ENCODE measurements at regions not wholly inside any gene's neighbourhood (a gene's known extent, or its start where the extent isn't known, plus 50 kb on each side); places are given as distances from the start of the nearest gene placed in this dataset.
A peak's percentile ranks its signal among the peaks of the same experiment; 100 is the strongest.

DNA sequence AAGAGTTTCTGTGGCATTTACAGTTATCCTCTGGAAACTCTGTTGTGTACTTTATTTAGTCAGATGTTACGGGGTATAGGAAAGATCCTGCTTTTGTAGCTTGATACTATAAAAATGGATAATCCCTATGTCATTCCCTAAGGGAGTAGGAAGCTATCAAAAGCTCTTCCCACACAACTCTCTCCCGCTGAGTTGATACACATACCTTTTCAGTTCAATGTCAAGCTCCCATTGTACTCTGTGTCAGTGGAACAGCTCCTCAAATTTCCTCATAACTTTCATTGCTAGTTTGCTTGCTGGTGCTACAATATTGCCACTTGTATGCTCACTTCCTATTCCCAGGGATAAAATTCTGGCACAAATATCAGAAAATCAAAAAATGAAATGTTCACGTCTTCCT is 893.3 kb upstream of the GBE1 start:
- WGBS (ENCODE audit: insufficient coverage, low coverage, missing lambda C conversion rate): 0% methylated on average over 2 of the region's 3 CpGs
- no peak for TF ChIP-seq ZNF347 (CRISPR knock-in tag; IDR thresholded peaks at IDR 0.05; ENCODE audit: low read depth)
- no peak for TF ChIP-seq MEIS2 (IDR thresholded peaks at IDR 0.05; ENCODE audit: partially characterized antibody)
- no peak for TF ChIP-seq HDAC6 (IDR thresholded peaks at IDR 0.05; ENCODE audit: low read depth, low read length)
- no peak for TF ChIP-seq HNRNPLL (IDR thresholded peaks at IDR 0.05; ENCODE audit: low read depth, low read length, poor library complexity, severe bottlenecking)
- TF ChIP-seq ASH1L (IDR thresholded peaks at IDR 0.05; ENCODE audit: borderline replicate concordance, low read depth, partially characterized antibody): no peak
- no peak for TF ChIP-seq STAT5B (CRISPR knock-in tag; IDR thresholded peaks at IDR 0.05)
- no peak for TF ChIP-seq ETV5 (CRISPR knock-in tag; IDR thresholded peaks at IDR 0.05; ENCODE audit: low read depth)
- Histone ChIP-seq H3K79me2 (ENCODE audit: control insufficient read depth, insufficient read depth, low read length) (no peaks in the 10 kb centered on the region), H3K27me3 (ENCODE audit: control insufficient read depth in 2 of 2, insufficient read depth in 2 of 2, low read length in 2 of 2) (no peaks in the 10 kb centered on the region), H3K4me1 (replicated peaks in 1 of 2; ENCODE audit: control insufficient read depth in 2 of 2, insufficient read depth in 2 of 2, low read length in 2 of 2) (no peaks in the 10 kb centered on the region), H3K4me2 (ENCODE audit: insufficient read depth, low read length) (no peak overlapping the region), H2AFZ (ENCODE audit: low read depth, low read length) (no peak overlapping the region), H3K36me3 (ENCODE audit: control insufficient read depth, insufficient read depth, low read length) (no peaks in the 10 kb centered on the region), H3K9me3 (replicated peaks; ENCODE audit: control insufficient read depth, insufficient read depth, low read depth, low read length) (no peaks in the 10 kb centered on the region), H3K9me1 (ENCODE audit: control insufficient read depth, insufficient read depth, low read length) (no peaks in the 10 kb centered on the region), H3K4me3 (no peak overlapping the region), H3K27ac (ENCODE audit: extremely low read depth, low read depth, low read length) (no peak overlapping the region), H4K20me1 (replicated peaks; ENCODE audit: control insufficient read depth, insufficient read depth, low read length) (no peaks in the 10 kb centered on the region), H3K9ac (ENCODE audit: insufficient read depth in 1 of 2, low read depth in 2 of 2, low read length in 2 of 2) (no peak overlapping the region)
- POLR2A ChIA-PET: no interaction called here
- intact Hi-C loops (cut with micrococcal nuclease): no loop called here
- BruUV-seq (replicated peaks): no TSS peak
- DNase-seq (ENCODE audit: extremely low read depth in 1 of 4, low spot score in 3 of 4) (no peak), ATAC-seq (no peak), FAIRE-seq (no peak)
- CTCF ChIA-PET (ENCODE audit: low intra/inter-chr PET ratio): no interaction called here
- in situ Hi-C loops (cut with MboI): no loop called here

GRCh38 chr3:82643948-82644347 is 882.5 kb upstream of the GBE1 start:
- Histone ChIP-seq H3K27ac (ENCODE audit: extremely low read depth, low read depth, low read length) (no peak overlapping the region), H3K9ac (ENCODE audit: insufficient read depth in 1 of 2, low read depth in 2 of 2, low read length in 2 of 2) (no peak overlapping the region), H2AFZ (ENCODE audit: low read depth, low read length) (no peak overlapping the region), H3K9me1 (ENCODE audit: control insufficient read depth, insufficient read depth, low read length) (no peaks in the 10 kb centered on the region), H3K4me3 (no peak overlapping the region), H3K4me2 (ENCODE audit: insufficient read depth, low read length) (no peak overlapping the region), H3K36me3 (ENCODE audit: control insufficient read depth, insufficient read depth, low read length) (no peaks in the 10 kb centered on the region), H3K79me2 (ENCODE audit: control insufficient read depth, insufficient read depth, low read length) (no peaks in the 10 kb centered on the region), H3K4me1 (replicated peaks in 1 of 2; ENCODE audit: control insufficient read depth in 2 of 2, insufficient read depth in 2 of 2, low read length in 2 of 2) (no peaks in the 10 kb centered on the region), H3K9me3 (replicated peaks; ENCODE audit: control insufficient read depth, insufficient read depth, low read depth, low read length) (no peaks in the 10 kb centered on the region), H3K27me3 (ENCODE audit: control insufficient read depth in 2 of 2, insufficient read depth in 2 of 2, low read length in 2 of 2) (no peaks in the 10 kb centered on the region), H4K20me1 (replicated peaks; ENCODE audit: control insufficient read depth, insufficient read depth, low read length) (no peaks in the 10 kb centered on the region)
- no peak for FAIRE-seq
- in situ Hi-C loops (cut with MboI) (no loop called here), intact Hi-C loops (cut with micrococcal nuclease) (no loop called here)
- ChIA-PET POLR2A (no interaction called here), CTCF (ENCODE audit: low intra/inter-chr PET ratio) (no interaction called here)
- ATAC-seq: no peak
- no TSS peak for BruUV-seq (replicated peaks)
- peak in 1 of 4 experiments; percentile 0 for DNase-seq (ENCODE audit: extremely low read depth in 1 of 4, low spot score in 3 of 4)
- TF ChIP-seq ZNF644 (tag; IDR thresholded peaks at IDR 0.05; ENCODE audit: low read depth) (no peak), BMI1 (IDR thresholded peaks at IDR 0.05; ENCODE audit: low read length) (no peak), HDGF (IDR thresholded peaks at IDR 0.05) (no peak), RAD21 (CRISPR knock-in tag; conservative IDR thresholded peaks at IDR 0.05 in 1 of 2, IDR thresholded peaks at IDR 0.05 in 1 of 2) (peak in 1 of 2 experiments; percentile 4; a peak in 1 of 4 replicates), NUFIP1 (IDR thresholded peaks at IDR 0.05; ENCODE audit: partially characterized antibody) (no peak)
